ENCODE measurements at regions not wholly inside any gene's neighbourhood (a gene's known extent, or its start where the extent isn't known, plus 50 kb on each side); places are given as distances from the start of the nearest gene placed in this dataset.

DNA sequence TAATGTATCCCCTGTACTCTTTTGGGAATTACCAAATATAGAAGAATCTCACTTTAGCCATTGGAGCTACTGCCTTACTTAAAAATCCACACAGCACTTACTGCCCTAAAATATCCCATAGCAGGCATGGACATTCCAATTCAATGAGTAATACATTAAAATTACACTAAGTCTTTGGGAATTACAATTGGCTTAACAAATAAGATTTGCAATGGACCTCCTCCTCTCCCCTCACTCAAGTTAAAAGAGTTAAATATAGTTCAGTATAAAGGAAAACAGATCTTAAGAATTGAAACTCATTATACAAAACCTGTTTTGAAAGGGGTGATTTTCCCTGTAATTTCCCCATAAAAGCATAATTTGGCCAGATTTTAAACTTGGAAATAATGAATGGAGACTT, 477.1 kb downstream of the SLC16A7 start:
- no peak overlapping the region for H3K27ac ChIP-seq (ENCODE audit: low read length)
- H3K4me3 ChIP-seq (ENCODE audit: control insufficient read depth in 1 of 2, extremely low read depth in 1 of 2, low read length in 1 of 2) = no peak overlapping the region
- H3K4me1 ChIP-seq (ENCODE audit: control insufficient read depth in 1 of 2, extremely low read depth in 1 of 2, insufficient read depth in 2 of 2, low read length in 2 of 2) = no peaks in the 10 kb centered on the region
- DNase-seq = no peak
- H3K36me3 ChIP-seq (ENCODE audit: control insufficient read depth in 2 of 2, extremely low read depth in 1 of 2, insufficient read depth in 1 of 2, low read length in 1 of 2) = no peaks in the 10 kb centered on the region
- no peaks in the 10 kb centered on the region for H3K27me3 Mint-ChIP-seq
- ChIA-PET CTCF (no interaction called here), POLR2A (no interaction called here)
- no peaks in the 10 kb centered on the region for H3K9me3 ChIP-seq
- no peak for ATAC-seq (replicated peaks in 1 of 4)
- H3K27ac Mint-ChIP-seq = no peak overlapping the region
- H3K9me3 Mint-ChIP-seq = peaks cover 5 to 9% (median 8%) of the 10 kb centered on the region in 3 donors
- H3K4me3 Mint-ChIP-seq = no peak overlapping the region
- no peaks in the 10 kb centered on the region for H3K4me1 Mint-ChIP-seq
- no peaks in the 10 kb centered on the region for H3K36me3 Mint-ChIP-seq
- H3K27me3 ChIP-seq (replicated peaks in 1 of 2; ENCODE audit: control insufficient read depth in 2 of 2, extremely low read depth in 1 of 2, insufficient read depth in 2 of 2, low read length in 1 of 2) = no peaks in the 10 kb centered on the region

DNA sequence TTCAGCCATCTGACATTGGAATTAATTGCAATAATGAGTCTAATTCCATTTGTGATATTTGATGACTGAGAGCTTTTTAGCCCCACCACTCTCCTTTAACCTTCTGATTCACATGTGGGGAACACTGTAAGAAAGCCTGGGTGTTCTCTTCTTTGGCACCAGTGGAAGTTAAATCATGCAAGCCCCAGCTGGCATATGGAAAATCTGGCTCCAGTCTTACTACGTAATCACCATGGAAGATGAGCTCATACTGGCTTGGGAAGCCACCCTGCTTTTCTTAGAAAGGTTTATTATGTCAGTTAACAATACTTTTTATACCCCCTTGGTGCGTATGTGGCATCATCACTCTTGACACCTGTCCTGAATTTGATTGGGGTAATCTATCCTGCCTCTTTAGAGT, 479.3 kb downstream of the SLC16A7 start:
- Mint-ChIP-seq H3K4me1 (no peaks in the 10 kb centered on the region), H3K4me3 (no peak overlapping the region), H3K27ac (no peak overlapping the region), H3K27me3 (no peaks in the 10 kb centered on the region), H3K9me3 (peaks cover 5 to 12% (median 10%) of the 10 kb centered on the region in 3 donors), H3K36me3 (no peaks in the 10 kb centered on the region)
- Histone ChIP-seq H3K9me3 (no peaks in the 10 kb centered on the region), H3K27ac (ENCODE audit: low read length) (no peak overlapping the region), H3K36me3 (ENCODE audit: control insufficient read depth in 2 of 2, extremely low read depth in 1 of 2, insufficient read depth in 1 of 2, low read length in 1 of 2) (no peaks in the 10 kb centered on the region), H3K27me3 (replicated peaks in 1 of 2; ENCODE audit: control insufficient read depth in 2 of 2, extremely low read depth in 1 of 2, insufficient read depth in 2 of 2, low read length in 1 of 2) (no peaks in the 10 kb centered on the region), H3K4me1 (ENCODE audit: control insufficient read depth in 1 of 2, extremely low read depth in 1 of 2, insufficient read depth in 2 of 2, low read length in 2 of 2) (no peaks in the 10 kb centered on the region), H3K4me3 (ENCODE audit: control insufficient read depth in 1 of 2, extremely low read depth in 1 of 2, low read length in 1 of 2) (no peak overlapping the region)
- no peak for ATAC-seq (replicated peaks in 1 of 4)
- no CpG with 5 or more reads among the region's 2 CpGs for WGBS (ENCODE audit: insufficient coverage)
- ChIA-PET CTCF (no interaction called here), POLR2A (no interaction called here)
- DNase-seq = no peak

DNA sequence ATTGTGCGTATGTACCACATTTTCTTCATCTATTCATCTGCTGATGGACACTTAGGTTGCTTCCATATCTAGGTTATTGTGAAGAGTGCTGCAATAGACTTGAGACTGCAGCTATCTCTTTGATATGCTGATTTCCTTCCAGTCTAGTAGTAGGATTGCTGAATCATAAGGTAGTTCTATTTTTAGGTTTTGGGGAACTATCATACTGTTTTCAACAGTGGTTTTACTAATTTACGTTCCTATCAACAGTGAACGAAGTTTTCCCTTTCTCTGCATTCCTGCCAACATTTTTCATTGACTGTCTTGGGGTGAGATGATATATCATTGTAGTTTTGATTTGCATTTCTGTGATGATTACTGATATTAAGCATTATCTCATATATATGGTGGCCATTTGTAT, 482.2 kb downstream of the SLC16A7 start:
- Mint-ChIP-seq H3K27me3 (no peaks in the 10 kb centered on the region), H3K36me3 (no peaks in the 10 kb centered on the region), H3K27ac (no peak overlapping the region), H3K9me3 (peaks cover 6 to 16% (median 14%) of the 10 kb centered on the region in 3 donors), H3K4me3 (no peak overlapping the region), H3K4me1 (no peaks in the 10 kb centered on the region)
- DNase-seq (no peak), ATAC-seq (replicated peaks in 1 of 4) (no peak)
- Histone ChIP-seq H3K9me3 (no peaks in the 10 kb centered on the region), H3K27ac (ENCODE audit: low read length) (no peak overlapping the region), H3K4me1 (ENCODE audit: control insufficient read depth in 1 of 2, extremely low read depth in 1 of 2, insufficient read depth in 2 of 2, low read length in 2 of 2) (no peaks in the 10 kb centered on the region), H3K4me3 (ENCODE audit: control insufficient read depth in 1 of 2, extremely low read depth in 1 of 2, low read length in 1 of 2) (no peak overlapping the region), H3K36me3 (ENCODE audit: control insufficient read depth in 2 of 2, extremely low read depth in 1 of 2, insufficient read depth in 1 of 2, low read length in 1 of 2) (no peaks in the 10 kb centered on the region), H3K27me3 (replicated peaks in 1 of 2; ENCODE audit: control insufficient read depth in 2 of 2, extremely low read depth in 1 of 2, insufficient read depth in 2 of 2, low read length in 1 of 2) (no peaks in the 10 kb centered on the region)
- ChIA-PET POLR2A (no interaction called here), CTCF (no interaction called here)
- WGBS (ENCODE audit: insufficient coverage) = no CpG with 5 or more reads among the region's 3 CpGs

DNA sequence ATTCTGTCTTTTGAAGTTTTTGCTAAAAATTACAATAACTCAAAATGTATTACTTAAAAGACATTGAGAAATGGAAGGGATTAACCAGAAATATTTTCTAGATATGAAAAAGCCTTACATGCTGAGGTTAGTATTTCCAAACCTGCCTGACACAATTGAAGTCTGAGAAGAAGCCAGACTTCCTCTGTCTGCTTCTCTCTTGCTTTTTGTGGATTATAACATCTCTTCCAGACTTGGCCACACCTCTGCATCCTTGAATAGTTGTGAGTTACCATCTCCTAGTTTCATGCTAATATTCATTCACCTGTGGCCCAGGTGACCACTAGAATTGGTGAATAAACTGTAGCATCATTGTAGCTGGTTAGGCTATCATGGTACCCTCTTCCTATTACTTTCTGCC, 497.6 kb downstream of the SLC16A7 start:
- no peak overlapping the region for H3K27ac ChIP-seq (ENCODE audit: low read length)
- no peak overlapping the region for H3K4me3 ChIP-seq (ENCODE audit: control insufficient read depth in 1 of 2, extremely low read depth in 1 of 2, low read length in 1 of 2)
- Mint-ChIP-seq H3K36me3 (no peaks in the 10 kb centered on the region), H3K27me3 (no peaks in the 10 kb centered on the region), H3K27ac (no peak overlapping the region), H3K9me3 (no peaks in the 10 kb centered on the region), H3K4me1 (no peaks in the 10 kb centered on the region), H3K4me3 (no peak overlapping the region)
- ChIA-PET POLR2A (no interaction called here), CTCF (no interaction called here)
- DNase-seq (no peak), ATAC-seq (replicated peaks in 1 of 4) (no peak)
- H3K9me3 ChIP-seq = no peaks in the 10 kb centered on the region
- H3K4me1 ChIP-seq (ENCODE audit: control insufficient read depth in 1 of 2, extremely low read depth in 1 of 2, insufficient read depth in 2 of 2, low read length in 2 of 2) = no peaks in the 10 kb centered on the region
- H3K27me3 ChIP-seq (replicated peaks in 1 of 2; ENCODE audit: control insufficient read depth in 2 of 2, extremely low read depth in 1 of 2, insufficient read depth in 2 of 2, low read length in 1 of 2) = no peaks in the 10 kb centered on the region
- H3K36me3 ChIP-seq (ENCODE audit: control insufficient read depth in 2 of 2, extremely low read depth in 1 of 2, insufficient read depth in 1 of 2, low read length in 1 of 2) = no peaks in the 10 kb centered on the region

DNA sequence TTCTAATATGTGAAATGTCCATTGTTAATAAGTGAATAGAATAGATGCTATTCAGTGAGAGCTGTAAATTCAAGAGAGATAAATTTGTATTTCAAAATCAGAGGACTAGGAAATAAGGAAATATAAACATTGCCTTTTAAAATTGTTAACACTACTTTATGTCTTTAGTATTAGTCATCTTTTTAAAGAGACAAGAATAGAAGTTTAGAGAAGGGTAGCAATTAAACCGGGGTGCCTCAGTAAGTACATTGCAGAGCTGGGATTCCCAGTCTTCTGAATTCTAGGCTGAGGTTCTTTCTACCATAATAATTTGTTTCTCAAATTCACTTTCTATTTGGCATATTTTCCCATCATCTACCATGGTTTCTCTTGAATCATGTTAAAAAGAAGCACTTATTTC, 498.6 kb downstream of the SLC16A7 start:
- POLR2A ChIA-PET = no interaction called here
- Histone ChIP-seq H3K4me3 (ENCODE audit: control insufficient read depth in 1 of 2, extremely low read depth in 1 of 2, low read length in 1 of 2) (no peak overlapping the region), H3K27ac (ENCODE audit: low read length) (no peak overlapping the region), H3K9me3 (no peaks in the 10 kb centered on the region), H3K36me3 (ENCODE audit: control insufficient read depth in 2 of 2, extremely low read depth in 1 of 2, insufficient read depth in 1 of 2, low read length in 1 of 2) (no peaks in the 10 kb centered on the region), H3K27me3 (replicated peaks in 1 of 2; ENCODE audit: control insufficient read depth in 2 of 2, extremely low read depth in 1 of 2, insufficient read depth in 2 of 2, low read length in 1 of 2) (no peaks in the 10 kb centered on the region), H3K4me1 (ENCODE audit: control insufficient read depth in 1 of 2, extremely low read depth in 1 of 2, insufficient read depth in 2 of 2, low read length in 2 of 2) (no peaks in the 10 kb centered on the region)
- H3K4me3 Mint-ChIP-seq = no peak overlapping the region
- CTCF ChIA-PET = no interaction called here
- H3K36me3 Mint-ChIP-seq = no peaks in the 10 kb centered on the region
- H3K27ac Mint-ChIP-seq = no peak overlapping the region
- ATAC-seq (replicated peaks in 1 of 4) (no peak), DNase-seq (no peak)
- H3K4me1 Mint-ChIP-seq = no peaks in the 10 kb centered on the region
- H3K9me3 Mint-ChIP-seq = peaks cover 0 to 6% (median 6%) of the 10 kb centered on the region in 3 donors
- H3K27me3 Mint-ChIP-seq = no peaks in the 10 kb centered on the region
- WGBS (ENCODE audit: insufficient coverage) = no CpG with 5 or more reads among the region's 1 CpG

DNA sequence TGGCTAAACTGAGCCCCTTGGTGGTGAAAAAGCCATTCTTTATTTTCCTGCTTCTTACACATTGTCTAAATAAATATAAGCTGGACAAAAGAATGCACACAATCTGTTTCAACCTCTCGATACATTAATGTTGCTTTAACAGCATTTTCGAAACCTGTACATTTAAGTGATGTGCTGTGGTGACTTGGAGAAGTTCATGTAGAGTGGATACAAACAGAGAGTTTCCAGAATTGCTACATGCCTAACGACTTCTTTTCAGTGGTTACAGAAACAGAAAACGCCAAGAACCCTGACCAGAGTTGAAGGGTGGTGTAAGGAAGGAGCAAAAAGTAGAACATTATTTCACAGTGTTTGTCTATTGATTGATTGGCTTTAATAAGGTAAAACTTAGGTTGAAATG, 500.9 kb downstream of the SLC16A7 start:
- H3K4me3 Mint-ChIP-seq = no peak overlapping the region
- no peaks in the 10 kb centered on the region for H3K36me3 Mint-ChIP-seq

DNA sequence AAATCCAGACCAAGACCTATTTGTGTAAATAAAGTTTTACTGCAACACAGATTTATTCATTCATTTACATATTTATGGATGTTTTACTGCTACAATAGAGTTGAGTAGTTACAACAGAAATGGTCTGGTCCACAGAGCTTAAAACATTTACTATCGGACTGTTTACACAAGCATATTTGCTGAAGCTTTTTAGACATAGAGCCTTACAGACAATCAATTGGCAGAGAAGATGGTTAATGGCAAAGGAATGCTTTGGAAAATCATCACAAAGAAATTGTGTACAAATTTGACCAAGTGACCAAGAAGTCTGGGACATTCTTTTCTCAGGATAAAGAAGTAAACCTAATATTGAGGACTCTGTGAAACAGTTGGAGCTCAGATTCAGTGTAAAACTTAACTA, 504.3 kb downstream of the SLC16A7 start:
- POLR2A ChIA-PET = no interaction called here
- no CpG with 5 or more reads among the region's 1 CpG for WGBS (ENCODE audit: insufficient coverage)

More for the DNA sequence above, 500.9 kb downstream of the SLC16A7 start:
- H3K9me3 Mint-ChIP-seq = peaks cover 0 to 20% (median 10%) of the 10 kb centered on the region in 3 donors
- CTCF ChIA-PET = no interaction called here
- ATAC-seq (replicated peaks in 1 of 4) (no peak), DNase-seq (no peak)
- Histone ChIP-seq H3K36me3 (ENCODE audit: control insufficient read depth in 2 of 2, extremely low read depth in 1 of 2, insufficient read depth in 1 of 2, low read length in 1 of 2) (no peaks in the 10 kb centered on the region), H3K27me3 (replicated peaks in 1 of 2; ENCODE audit: control insufficient read depth in 2 of 2, extremely low read depth in 1 of 2, insufficient read depth in 2 of 2, low read length in 1 of 2) (no peaks in the 10 kb centered on the region), H3K9me3 (no peaks in the 10 kb centered on the region), H3K27ac (ENCODE audit: low read length) (no peak overlapping the region), H3K4me1 (ENCODE audit: control insufficient read depth in 1 of 2, extremely low read depth in 1 of 2, insufficient read depth in 2 of 2, low read length in 2 of 2) (no peaks in the 10 kb centered on the region), H3K4me3 (ENCODE audit: control insufficient read depth in 1 of 2, extremely low read depth in 1 of 2, low read length in 1 of 2) (no peak overlapping the region)
- POLR2A ChIA-PET = no interaction called here
- WGBS (ENCODE audit: insufficient coverage) = 80% methylated on average over 2 of the region's 4 CpGs
- H3K27ac Mint-ChIP-seq = no peak overlapping the region
- H3K4me1 Mint-ChIP-seq = no peaks in the 10 kb centered on the region
- H3K27me3 Mint-ChIP-seq = no peaks in the 10 kb centered on the region

More for the DNA sequence above, 504.3 kb downstream of the SLC16A7 start:
- no peaks in the 10 kb centered on the region for H3K4me1 ChIP-seq (ENCODE audit: control insufficient read depth in 1 of 2, extremely low read depth in 1 of 2, insufficient read depth in 2 of 2, low read length in 2 of 2)
- H3K36me3 Mint-ChIP-seq = no peaks in the 10 kb centered on the region
- H3K27me3 Mint-ChIP-seq = no peaks in the 10 kb centered on the region
- H3K4me3 ChIP-seq (ENCODE audit: control insufficient read depth in 1 of 2, extremely low read depth in 1 of 2, low read length in 1 of 2) = no peak overlapping the region
- DNase-seq (no peak), ATAC-seq (replicated peaks in 1 of 4) (no peak)
- no peaks in the 10 kb centered on the region for H3K36me3 ChIP-seq (ENCODE audit: control insufficient read depth in 2 of 2, extremely low read depth in 1 of 2, insufficient read depth in 1 of 2, low read length in 1 of 2)
- no peaks in the 10 kb centered on the region for H3K9me3 ChIP-seq
- H3K4me3 Mint-ChIP-seq = no peak overlapping the region
- no peaks in the 10 kb centered on the region for H3K4me1 Mint-ChIP-seq
- no peaks in the 10 kb centered on the region for H3K27me3 ChIP-seq (replicated peaks in 1 of 2; ENCODE audit: control insufficient read depth in 2 of 2, extremely low read depth in 1 of 2, insufficient read depth in 2 of 2, low read length in 1 of 2)
- peaks cover 0 to 20% (median 10%) of the 10 kb centered on the region in 3 donors for H3K9me3 Mint-ChIP-seq
- no peak overlapping the region for H3K27ac Mint-ChIP-seq
- no peak overlapping the region for H3K27ac ChIP-seq (ENCODE audit: low read length)
- CTCF ChIA-PET = interaction anchor here (0.5 to 0.6 kb wide), 2 partner anchors 804 to 1471 kb away, joined by 3 to 6 read pairs; no protein-coding TSS in a partner anchor

All from T-cell (primary cell).